22Rv1 (cell line): ENCODE measurements at regions not wholly inside any gene's neighbourhood (a gene's known extent, or its start where the extent isn't known, plus 50 kb on each side); places are given as distances from the start of the nearest gene placed in this dataset.

ENCODE experiments used
- H3K27ac ChIP-seq: fragments of 450-650 bp; 2 replicates; pipeline ENCODE4 v1.5.1; 2017
- CTCF ChIP-seq: fragments of 450-650 bp; IDR thresholded peaks from 2 replicates; pipeline ENCODE4 v1.5.1; 2017; ENCODE audit warnings: mild to moderate bottlenecking
- ZFX ChIP-seq: fragments of 450-650 bp; IDR thresholded peaks from 2 replicates; pipeline ENCODE4 v1.6.1; 2017; ENCODE audit warnings: antibody characterized with exemption, borderline replicate concordance

- no peak overlapping the region for H3K27ac ChIP-seq
- TF ChIP-seq ZFX (no peak), CTCF (no peak)
These were observed 88.9 kb upstream of the ARHGAP5 start for GRCh38 chr14:31988244-31988643.

GRCh38 chr14:31990183-31990857 lies 86.8 kb upstream of the ARHGAP5 start:
- H3K27ac ChIP-seq = no peak overlapping the region
- TF ChIP-seq CTCF (no peak), ZFX (no peak)

- TF ChIP-seq ZFX (no peak), CTCF (no peak)
- H3K27ac ChIP-seq = no peak overlapping the region
These were observed 86.1 kb upstream of the ARHGAP5 start for GRCh38 chr14:31990926-31991572.

GRCh38 chr14:31992011-31992447 lies 85.1 kb upstream of the ARHGAP5 start:
- TF ChIP-seq CTCF (no peak), ZFX (no peak)
- no peak overlapping the region for H3K27ac ChIP-seq

- H3K27ac ChIP-seq = no peak overlapping the region
These were observed 83.6 kb upstream of the ARHGAP5 start for GRCh38 chr14:31993521-31993951.

GRCh38 chr14:31994391-31995033 lies 82.6 kb upstream of the ARHGAP5 start:
- H3K27ac ChIP-seq = no peak overlapping the region
- TF ChIP-seq ZFX (no peak), CTCF (no peak)

More at GRCh38 chr14:31993521-31993951, 83.6 kb upstream of the ARHGAP5 start:
- TF ChIP-seq CTCF (no peak), ZFX (no peak)

GRCh38 chr14:32003585-32003984 lies 73.5 kb upstream of the ARHGAP5 start:
- TF ChIP-seq CTCF (no peak), ZFX (no peak)
- H3K27ac ChIP-seq = no peak overlapping the region
